ENCODE measurements at regions not wholly inside any gene's neighbourhood (a gene's known extent, or its start where the extent isn't known, plus 50 kb on each side); places are given as distances from the start of the nearest gene placed in this dataset.

DNA sequence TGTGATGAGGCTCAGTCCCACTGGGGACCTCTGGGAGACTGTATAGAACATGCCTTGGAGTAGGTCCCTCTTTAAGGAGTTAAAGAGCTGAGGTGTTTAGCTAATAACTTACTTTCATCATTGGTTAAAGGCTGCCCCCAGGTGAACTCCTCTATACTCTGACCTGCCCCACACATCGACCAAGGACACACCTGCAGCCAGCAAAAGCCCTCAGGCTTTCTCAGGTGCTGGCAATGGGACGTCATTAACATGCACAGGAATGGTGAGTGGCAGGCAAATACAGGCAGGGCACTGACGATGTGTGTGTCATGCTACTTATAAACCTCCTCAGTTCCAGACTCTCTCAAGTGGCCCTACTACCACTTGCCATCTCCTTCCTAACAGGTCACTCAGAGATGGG, 366.4 kb downstream of the KIF16B start:
- no peaks in the 10 kb centered on the region for H3K27me3 ChIP-seq
- ATAC-seq: no peak
- no peak for DNase-seq
- intact Hi-C loops (cut with DNase I): no loop called here
- no peaks in the 10 kb centered on the region for H3K4me1 ChIP-seq
- no peak overlapping the region for H3K27ac ChIP-seq
- H3K4me3 ChIP-seq: no peak overlapping the region
- no peaks in the 10 kb centered on the region for H3K36me3 ChIP-seq
- WGBS, 2 donors: 76 to 78% methylated on average over 3 of the region's 3 CpGs
- H3K9me3 ChIP-seq: no peaks in the 10 kb centered on the region
- TF ChIP-seq, protein P1, sequence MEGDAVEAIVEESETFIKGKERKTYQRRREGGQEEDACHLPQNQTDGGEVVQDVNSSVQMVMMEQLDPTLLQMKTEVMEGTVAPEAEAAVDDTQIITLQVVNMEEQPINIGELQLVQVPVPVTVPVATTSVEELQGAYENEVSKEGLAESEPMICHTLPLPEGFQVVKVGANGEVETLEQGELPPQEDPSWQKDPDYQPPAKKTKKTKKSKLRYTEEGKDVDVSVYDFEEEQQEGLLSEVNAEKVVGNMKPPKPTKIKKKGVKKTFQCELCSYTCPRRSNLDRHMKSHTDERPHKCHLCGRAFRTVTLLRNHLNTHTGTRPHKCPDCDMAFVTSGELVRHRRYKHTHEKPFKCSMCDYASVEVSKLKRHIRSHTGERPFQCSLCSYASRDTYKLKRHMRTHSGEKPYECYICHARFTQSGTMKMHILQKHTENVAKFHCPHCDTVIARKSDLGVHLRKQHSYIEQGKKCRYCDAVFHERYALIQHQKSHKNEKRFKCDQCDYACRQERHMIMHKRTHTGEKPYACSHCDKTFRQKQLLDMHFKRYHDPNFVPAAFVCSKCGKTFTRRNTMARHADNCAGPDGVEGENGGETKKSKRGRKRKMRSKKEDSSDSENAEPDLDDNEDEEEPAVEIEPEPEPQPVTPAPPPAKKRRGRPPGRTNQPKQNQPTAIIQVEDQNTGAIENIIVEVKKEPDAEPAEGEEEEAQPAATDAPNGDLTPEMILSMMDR (IDR thresholded peaks at IDR 0.05): no peak

DNA sequence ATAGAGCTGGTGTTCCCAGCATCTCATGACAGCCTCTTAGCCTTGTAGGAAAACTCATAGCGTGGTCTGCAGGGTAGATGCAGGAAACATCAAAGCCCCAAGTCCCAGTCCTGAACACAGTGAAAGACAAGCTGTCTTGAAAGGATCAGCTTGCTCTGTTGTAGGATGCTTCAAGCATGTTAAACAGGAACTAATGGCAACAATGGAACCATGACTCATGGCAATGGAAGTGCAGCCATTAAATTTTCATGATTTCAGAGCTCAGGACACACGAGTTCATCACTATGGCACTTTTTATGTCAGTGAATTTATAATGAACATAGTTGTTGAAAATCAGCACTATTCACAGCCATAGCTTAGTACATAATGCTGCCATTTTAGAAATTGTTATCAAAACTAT, 367.7 kb downstream of the KIF16B start:
- 86 to 88% methylated on average over 2 of the region's 2 CpGs for WGBS, 2 donors
- Histone ChIP-seq H3K27ac (no peak overlapping the region), H3K36me3 (no peaks in the 10 kb centered on the region), H3K4me1 (no peaks in the 10 kb centered on the region), H3K4me3 (no peak overlapping the region), H3K27me3 (no peaks in the 10 kb centered on the region), H3K9me3 (no peaks in the 10 kb centered on the region)
- TF ChIP-seq, protein P1 (IDR thresholded peaks at IDR 0.05): no peak
- ATAC-seq: no peak
- DNase-seq: no peak
- intact Hi-C loops (cut with DNase I): no loop called here

GRCh38 chr20:16203096-16203495, 370.2 kb downstream of the KIF16B start:
- Histone ChIP-seq H3K27ac (no peak overlapping the region), H3K36me3 (no peaks in the 10 kb centered on the region), H3K27me3 (no peaks in the 10 kb centered on the region), H3K4me3 (no peak overlapping the region), H3K4me1 (no peaks in the 10 kb centered on the region), H3K9me3 (peaks cover 0 to 16% (median 0%) of the 10 kb centered on the region in 11 donors)
- DNase-seq (no peak), ATAC-seq (no peak)
- TF ChIP-seq, protein P1 (IDR thresholded peaks at IDR 0.05): no peak
- intact Hi-C loops (cut with DNase I): no loop called here

DNA sequence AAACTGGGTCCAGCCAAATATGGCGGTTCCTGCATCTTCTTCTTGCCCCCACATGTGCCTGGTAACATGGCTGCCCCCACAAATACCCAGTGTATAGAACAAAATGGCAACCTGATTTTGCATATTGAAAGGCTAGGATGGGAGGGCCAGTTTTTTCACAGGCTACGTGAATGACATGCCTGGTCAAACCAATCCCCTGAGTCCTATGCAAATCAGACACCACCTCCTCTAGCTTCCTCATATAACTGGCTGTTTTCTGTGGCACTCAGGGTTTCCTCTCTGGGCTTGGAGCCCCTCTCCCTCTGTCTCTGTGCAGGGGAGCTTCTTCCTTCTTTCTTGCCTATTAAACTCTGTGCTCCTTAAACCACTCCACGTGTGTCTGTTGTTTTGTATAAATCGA, 372.1 kb downstream of the KIF16B start:
- TF ChIP-seq, protein P1 (IDR thresholded peaks at IDR 0.05): no peak
- 89 to 96% methylated on average over 4 of the region's 4 CpGs for WGBS, 2 donors

DNA sequence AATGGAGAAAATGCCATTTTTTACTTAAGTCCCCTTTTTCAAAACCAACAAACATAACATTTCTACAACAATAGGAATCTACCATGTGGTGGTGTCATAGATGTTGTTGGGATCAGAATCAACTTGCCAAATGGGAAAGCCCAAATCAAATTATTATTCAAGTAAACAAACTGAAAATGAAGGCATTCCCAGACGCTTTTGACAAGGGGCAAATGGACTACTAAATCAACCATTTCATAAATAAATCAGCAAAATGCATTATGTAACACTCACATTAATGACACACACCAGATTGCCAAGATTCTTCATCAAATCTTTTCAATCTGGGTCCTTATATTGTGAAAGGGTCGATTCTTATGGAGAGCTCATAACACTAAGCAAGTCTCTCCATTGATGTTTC, 375.6 kb downstream of the KIF16B start:
- Histone ChIP-seq H3K9me3 (peaks cover 0 to 16% (median 0%) of the 10 kb centered on the region in 11 donors), H3K4me3 (no peak overlapping the region), H3K27me3 (no peaks in the 10 kb centered on the region), H3K27ac (no peak overlapping the region), H3K36me3 (no peaks in the 10 kb centered on the region), H3K4me1 (no peaks in the 10 kb centered on the region)
- WGBS, 2 donors: 74 to 86% methylated on average over 2 of the region's 2 CpGs
- ATAC-seq: no peak
- intact Hi-C loops (cut with DNase I): no loop called here
- TF ChIP-seq, protein P1 (IDR thresholded peaks at IDR 0.05): no peak
- DNase-seq: no peak

More for the DNA sequence above, 372.1 kb downstream of the KIF16B start:
- H3K4me1 ChIP-seq: no peaks in the 10 kb centered on the region
- no peak overlapping the region for H3K27ac ChIP-seq
- intact Hi-C loops (cut with DNase I): no loop called here
- DNase-seq (no peak), ATAC-seq (no peak)
- no peaks in the 10 kb centered on the region for H3K27me3 ChIP-seq
- H3K4me3 ChIP-seq: no peak overlapping the region
- peaks cover 0 to 16% (median 0%) of the 10 kb centered on the region in 11 donors for H3K9me3 ChIP-seq
- H3K36me3 ChIP-seq: no peaks in the 10 kb centered on the region

Measured in heart right ventricle (tissue), 16 donors.